Hematopoietic multipotent progenitor cell treated with erythropoietin and hydrocortisone succinate and interleukin-3 and kit ligand, for 15 days (in vitro differentiated cells): ENCODE measurements at regions not wholly inside any gene's neighbourhood (a gene's known extent, or its start where the extent isn't known, plus 50 kb on each side); places are given as distances from the start of the nearest gene placed in this dataset.

Experiments used
- DNase-seq: peaks from one replicate; pipeline ENCODE4 v3.0.0-alpha.2; 2015; ENCODE audit warnings: low spot score

GRCh38 chr13:109669956-109670355 lies 116.4 kb downstream of the IRS2 start:
- no peak for DNase-seq

GRCh38 chr13:109669234-109669612 lies 117.2 kb downstream of the IRS2 start:
- no peak for DNase-seq

GRCh38 chr13:109668433-109669233 lies 117.8 kb downstream of the IRS2 start:
- no peak for DNase-seq

GRCh38 chr13:109667807-109668291 lies 118.5 kb downstream of the IRS2 start:
- no peak for DNase-seq

GRCh38 chr13:109667056-109667455 lies 119.3 kb downstream of the IRS2 start:
- no peak for DNase-seq

- no peak for DNase-seq
Observed at GRCh38 chr13:109666656-109667055, 119.7 kb downstream of the IRS2 start.

- DNase-seq: no peak
Observed at GRCh38 chr13:109665781-109666249, 120.6 kb downstream of the IRS2 start.

- DNase-seq: no peak
Observed at GRCh38 chr13:109665240-109665639, 121.1 kb downstream of the IRS2 start.

GRCh38 chr13:109657395-109657794 lies 129.0 kb downstream of the IRS2 start:
- no peak for DNase-seq

GRCh38 chr13:109656206-109656605 lies 130.2 kb downstream of the IRS2 start:
- no peak for DNase-seq

GRCh38 chr13:109655611-109656010 lies 130.8 kb downstream of the IRS2 start:
- no peak for DNase-seq

- DNase-seq: no peak
Observed at GRCh38 chr13:109655206-109655600, 131.2 kb downstream of the IRS2 start.

- no peak for DNase-seq
Observed at GRCh38 chr13:109654341-109655205, 131.8 kb downstream of the IRS2 start.

GRCh38 chr13:109652531-109652930 lies 133.9 kb downstream of the IRS2 start:
- no peak for DNase-seq

- DNase-seq: no peak
Observed at GRCh38 chr13:109651854-109652253, 134.5 kb downstream of the IRS2 start.

- no peak for DNase-seq
Observed at GRCh38 chr13:109651311-109651710, 135.1 kb downstream of the IRS2 start.

- no peak for DNase-seq
Observed at GRCh38 chr13:109650861-109651260, 135.5 kb downstream of the IRS2 start.

- DNase-seq: no peak
Observed at GRCh38 chr13:109649713-109650112, 136.7 kb downstream of the IRS2 start.

- no peak for DNase-seq
Observed at GRCh38 chr13:109647699-109648098, 138.7 kb downstream of the IRS2 start.

- DNase-seq: no peak
Observed at GRCh38 chr13:109647053-109647452, 139.3 kb downstream of the IRS2 start.

- no peak for DNase-seq
Observed at GRCh38 chr13:109646423-109646822, 140.0 kb downstream of the IRS2 start.

- DNase-seq: no peak
Observed at GRCh38 chr13:109645831-109646230, 140.6 kb downstream of the IRS2 start.

GRCh38 chr13:109644956-109645355 lies 141.4 kb downstream of the IRS2 start:
- no peak for DNase-seq
